Thyroid gland (tissue), 4 donors: ENCODE measurements at regions not wholly inside any gene's neighbourhood (a gene's known extent, or its start where the extent isn't known, plus 50 kb on each side); places are given as distances from the start of the nearest gene placed in this dataset.

Experiments used
- CTCF ChIP-seq, 6 experiments: fragments of 200-600 bp in 3 of 6; fragments of 450-650 bp in 3 of 6; sonication (generic) in 3 of 6; IDR thresholded peaks; one replicate each; pipeline ENCODE4 v1.5.1; 2016 to 2019; ENCODE audit warnings: antibody characterized with exemption in 6 of 6, mild to moderate bottlenecking in 2 of 6, inconsistent platforms in 1 of 6, moderate library complexity in 1 of 6
- POLR2A ChIP-seq, 2 donors: fragments of 450-650 bp; IDR thresholded peaks; one replicate each; pipeline ENCODE4 v1.6.1; 2017; ENCODE audit warnings: antibody characterized with exemption in 2 of 2, mild to moderate bottlenecking in 2 of 2, moderate library complexity in 1 of 2

GRCh38 chr9:14391620-14392019 lies 77.7 kb upstream of the NFIB start:
- no peak for TF ChIP-seq CTCF (IDR thresholded peaks at IDR 0.05)
- TF ChIP-seq POLR2A (IDR thresholded peaks at IDR 0.05) = no peak
